ENCODE measurements at regions not wholly inside any gene's neighbourhood (a gene's known extent, or its start where the extent isn't known, plus 50 kb on each side); places are given as distances from the start of the nearest gene placed in this dataset.
A peak's percentile ranks its signal among the peaks of the same experiment; 100 is the strongest.

GRCh38 chr5:74477761-74478160, 162.8 kb downstream of the ENC1 start:
- no peak for DNase-seq (ENCODE audit: insufficient read length, low spot score, missing footprints)
- H3K27ac ChIP-seq (ENCODE audit: low read depth, low read length) = no peak overlapping the region
- H3K36me3 ChIP-seq (ENCODE audit: insufficient read depth, low read length) = no peaks in the 10 kb centered on the region
- no peak overlapping the region for H3K4me3 ChIP-seq (ENCODE audit: insufficient read depth, low read length)
- H3K4me1 ChIP-seq (ENCODE audit: insufficient read depth, low read length) = no peaks in the 10 kb centered on the region
- H2AFZ ChIP-seq (ENCODE audit: low read length) = no peak overlapping the region
- H4K20me1 ChIP-seq (ENCODE audit: insufficient read depth, low read length) = no peaks in the 10 kb centered on the region
- H3K27me3 ChIP-seq (ENCODE audit: insufficient read depth, low read length) = no peaks in the 10 kb centered on the region
- no peak overlapping the region for H3K4me2 ChIP-seq (ENCODE audit: insufficient read depth, low read length)
- no peak for TF ChIP-seq CTCF (IDR thresholded peaks at IDR 0.05; ENCODE audit: extremely low read depth, low read depth, low read length)
- H3K9me3 ChIP-seq (ENCODE audit: low read depth, low read length) = no peaks in the 10 kb centered on the region
- H3K79me2 ChIP-seq (ENCODE audit: insufficient read depth, low read length) = no peaks in the 10 kb centered on the region

- Histone ChIP-seq H3K27ac (ENCODE audit: low read depth, low read length) (no peak overlapping the region), H2AFZ (ENCODE audit: low read length) (no peak overlapping the region), H3K36me3 (ENCODE audit: insufficient read depth, low read length) (no peaks in the 10 kb centered on the region), H3K4me2 (ENCODE audit: insufficient read depth, low read length) (no peak overlapping the region), H3K79me2 (ENCODE audit: insufficient read depth, low read length) (no peaks in the 10 kb centered on the region), H3K4me3 (ENCODE audit: insufficient read depth, low read length) (no peak overlapping the region), H3K4me1 (ENCODE audit: insufficient read depth, low read length) (no peaks in the 10 kb centered on the region), H3K27me3 (ENCODE audit: insufficient read depth, low read length) (no peaks in the 10 kb centered on the region), H4K20me1 (ENCODE audit: insufficient read depth, low read length) (no peaks in the 10 kb centered on the region), H3K9me3 (ENCODE audit: low read depth, low read length) (no peaks in the 10 kb centered on the region)
- TF ChIP-seq CTCF (IDR thresholded peaks at IDR 0.05; ENCODE audit: extremely low read depth, low read depth, low read length) = no peak
- DNase-seq (ENCODE audit: insufficient read length, low spot score, missing footprints) = no peak
Measured at GRCh38 chr5:74476819-74477453, 163.6 kb downstream of the ENC1 start.

GRCh38 chr5:74476046-74476818, 164.3 kb downstream of the ENC1 start:
- Histone ChIP-seq H3K27me3 (ENCODE audit: insufficient read depth, low read length) (no peaks in the 10 kb centered on the region), H3K79me2 (ENCODE audit: insufficient read depth, low read length) (no peaks in the 10 kb centered on the region), H4K20me1 (ENCODE audit: insufficient read depth, low read length) (no peaks in the 10 kb centered on the region), H3K4me3 (ENCODE audit: insufficient read depth, low read length) (no peak overlapping the region), H3K36me3 (ENCODE audit: insufficient read depth, low read length) (no peaks in the 10 kb centered on the region), H3K4me1 (ENCODE audit: insufficient read depth, low read length) (no peaks in the 10 kb centered on the region), H3K9me3 (ENCODE audit: low read depth, low read length) (no peaks in the 10 kb centered on the region), H2AFZ (ENCODE audit: low read length) (no peak overlapping the region), H3K27ac (ENCODE audit: low read depth, low read length) (no peak overlapping the region), H3K4me2 (ENCODE audit: insufficient read depth, low read length) (no peak overlapping the region)
- DNase-seq (ENCODE audit: insufficient read length, low spot score, missing footprints) = no peak
- TF ChIP-seq CTCF (IDR thresholded peaks at IDR 0.05; ENCODE audit: extremely low read depth, low read depth, low read length) = no peak

DNA sequence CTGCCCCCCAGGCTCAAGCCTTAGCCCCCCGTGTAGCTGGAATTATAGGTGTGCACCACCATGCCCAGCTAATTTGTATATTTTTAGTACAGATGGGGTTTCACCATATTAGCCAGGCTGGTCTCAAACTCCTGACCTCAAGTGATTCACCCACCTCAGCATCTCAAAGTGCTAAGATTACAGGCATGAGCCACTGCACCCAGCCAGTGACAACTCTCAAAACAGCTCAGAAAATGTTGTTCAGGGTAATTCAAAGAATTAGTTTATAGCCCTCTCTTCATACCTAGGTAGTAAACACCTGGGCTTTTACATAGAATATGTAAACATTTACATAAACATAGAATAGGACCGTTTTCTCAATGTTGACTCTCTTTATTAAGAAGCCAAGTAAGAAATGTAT, 168.7 kb downstream of the ENC1 start:
- no peak for TF ChIP-seq CTCF (IDR thresholded peaks at IDR 0.05; ENCODE audit: extremely low read depth, low read depth, low read length)
- no peaks in the 10 kb centered on the region for H3K9me3 ChIP-seq (ENCODE audit: low read depth, low read length)
- H3K79me2 ChIP-seq (ENCODE audit: insufficient read depth, low read length) = no peaks in the 10 kb centered on the region
- H3K27me3 ChIP-seq (ENCODE audit: insufficient read depth, low read length) = no peaks in the 10 kb centered on the region
- H3K4me2 ChIP-seq (ENCODE audit: insufficient read depth, low read length) = no peak overlapping the region
- DNase-seq (ENCODE audit: insufficient read length, low spot score, missing footprints) = peak; percentile 15
- H3K4me3 ChIP-seq (ENCODE audit: insufficient read depth, low read length) = no peak overlapping the region
- H4K20me1 ChIP-seq (ENCODE audit: insufficient read depth, low read length) = no peaks in the 10 kb centered on the region
- no peak overlapping the region for H3K27ac ChIP-seq (ENCODE audit: low read depth, low read length)
- no peaks in the 10 kb centered on the region for H3K36me3 ChIP-seq (ENCODE audit: insufficient read depth, low read length)
- H2AFZ ChIP-seq (ENCODE audit: low read length) = no peak overlapping the region
- no peaks in the 10 kb centered on the region for H3K4me1 ChIP-seq (ENCODE audit: insufficient read depth, low read length)
